Upper lobe of right lung (tissue), 1 donor: ENCODE measurements at regions not wholly inside any gene's neighbourhood (a gene's known extent, or its start where the extent isn't known, plus 50 kb on each side); places are given as distances from the start of the nearest gene placed in this dataset.

Source experiments
- ATAC-seq: fragments of 200-7000 bp; cut with Tn5 transposase; one replicate; pipeline ENCODE4 v1.9.1; 2020; ENCODE audit warnings: mild to moderate bottlenecking, moderate library complexity
- DNase-seq: peaks from one replicate; pipeline ENCODE4 v3.0.0-alpha.2; 2020
- H3K27ac ChIP-seq: fragments of 200-600 bp; one replicate; pipeline ENCODE4 v1.8.0; 2022
- H3K27me3 ChIP-seq: fragments of 200-600 bp; one replicate; pipeline ENCODE4 v1.8.0; 2022; ENCODE audit warnings: mild to moderate bottlenecking
- H3K36me3 ChIP-seq: fragments of 200-600 bp; one replicate; pipeline ENCODE4 v1.8.0; 2022
- H3K4me1 ChIP-seq: fragments of 200-600 bp; one replicate; pipeline ENCODE4 v1.8.0; 2022
- H3K4me3 ChIP-seq: fragments of 200-600 bp; one replicate; pipeline ENCODE4 v1.8.0; 2022; ENCODE audit warnings: mild to moderate bottlenecking
- H3K9me3 ChIP-seq: fragments of 200-600 bp; one replicate; pipeline ENCODE4 v1.8.0; 2022
- CTCF ChIP-seq: fragments of 200-600 bp; IDR thresholded peaks from one replicate; pipeline ENCODE4 v1.8.0; 2022; ENCODE audit warnings: antibody characterized with exemption
- intact Hi-C: fragments of 100-400 bp; cut with DNase I; formaldehyde crosslinking; loops from one replicate; pipeline ENCODE4 v1.11.0; 2022
- donor health status: DM: no; HTN: yes; CAD: no; lungs with severe emphysema.

GRCh38 chr9:81459591-81459990 lies 229.8 kb downstream of the TLE1 start:
- Histone ChIP-seq H3K36me3 (no peaks in the 10 kb centered on the region), H3K4me3 (no peak overlapping the region), H3K9me3 (no peaks in the 10 kb centered on the region), H3K27ac (no peak overlapping the region), H3K27me3 (no peaks in the 10 kb centered on the region), H3K4me1 (no peaks in the 10 kb centered on the region)
- TF ChIP-seq CTCF: no peak
- intact Hi-C loops: no loop called here
- DNase-seq (no peak), ATAC-seq (no peak)

- H3K27me3 ChIP-seq: no peaks in the 10 kb centered on the region
- H3K4me1 ChIP-seq: no peaks in the 10 kb centered on the region
- no peak overlapping the region for H3K27ac ChIP-seq
- intact Hi-C loops: no loop called here
- H3K9me3 ChIP-seq: no peaks in the 10 kb centered on the region
- H3K36me3 ChIP-seq: no peaks in the 10 kb centered on the region
- no peak for ATAC-seq
- no peak overlapping the region for H3K4me3 ChIP-seq
- no peak for DNase-seq
- TF ChIP-seq CTCF: no peak
Observed at GRCh38 chr9:81456431-81457006, 232.8 kb downstream of the TLE1 start.

- Histone ChIP-seq H3K27me3 (no peaks in the 10 kb centered on the region), H3K9me3 (no peaks in the 10 kb centered on the region), H3K27ac (no peak overlapping the region), H3K36me3 (no peaks in the 10 kb centered on the region), H3K4me3 (no peak overlapping the region), H3K4me1 (no peaks in the 10 kb centered on the region)
- TF ChIP-seq CTCF: no peak
- intact Hi-C loops: no loop called here
- no peak for DNase-seq
- ATAC-seq: no peak
Observed at GRCh38 chr9:81455462-81456219, 233.7 kb downstream of the TLE1 start.

DNA sequence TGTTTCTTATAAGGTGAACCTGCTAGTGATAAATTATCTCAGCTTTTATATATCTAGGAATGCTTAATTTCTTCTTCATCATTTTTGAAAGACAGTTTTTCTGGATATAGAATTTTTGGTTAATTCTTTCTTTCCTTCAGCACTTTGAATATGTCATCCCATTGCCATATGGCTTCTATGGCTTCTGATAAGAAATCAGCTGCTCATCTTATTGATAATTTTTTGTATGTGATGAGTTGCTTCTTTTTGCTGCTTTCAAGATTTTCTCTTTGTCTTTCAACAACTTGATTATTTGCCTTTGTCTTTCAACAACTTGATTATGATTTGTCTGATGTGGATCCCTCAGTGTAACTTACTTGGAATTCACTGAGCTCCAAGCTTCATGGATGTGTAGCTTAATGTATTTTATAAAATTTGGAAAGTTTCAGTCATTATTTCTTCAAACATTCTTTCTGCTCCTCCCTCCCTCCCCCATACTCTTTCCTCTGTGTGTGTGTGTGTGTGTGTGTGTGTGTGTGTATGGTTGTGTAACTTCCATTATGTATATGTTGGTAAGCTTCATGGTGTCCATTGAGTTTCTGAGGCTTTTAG lies 243.9 kb downstream of the TLE1 start:
- ATAC-seq (no peak), DNase-seq (no peak)
- Histone ChIP-seq H3K27me3 (no peaks in the 10 kb centered on the region), H3K9me3 (no peaks in the 10 kb centered on the region), H3K4me1 (no peaks in the 10 kb centered on the region), H3K36me3 (no peaks in the 10 kb centered on the region), H3K27ac (no peak overlapping the region), H3K4me3 (no peak overlapping the region)
- TF ChIP-seq CTCF: no peak
- intact Hi-C loops: no loop called here

DNA sequence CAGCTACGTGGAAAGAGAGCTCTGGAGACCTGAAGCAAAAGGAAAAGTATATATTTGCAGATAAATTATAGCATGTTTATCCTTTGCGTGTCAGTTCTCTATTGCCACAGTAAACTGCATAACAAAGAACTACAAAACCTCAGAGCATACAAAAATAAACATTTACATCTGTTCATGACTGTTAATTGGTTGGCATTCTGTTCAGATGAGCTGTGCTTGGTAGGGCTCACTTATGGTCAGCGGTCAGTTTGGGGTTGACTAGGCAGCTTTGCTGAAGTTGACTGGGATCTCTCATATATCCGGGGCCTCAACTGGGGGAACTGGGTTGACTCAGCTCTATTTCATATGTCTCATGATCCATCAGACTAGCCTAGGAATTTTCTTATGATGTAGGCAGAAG lies 257.7 kb downstream of the TLE1 start:
- DNase-seq: no peak
- H3K27ac ChIP-seq: no peak overlapping the region
- no peak for TF ChIP-seq CTCF

More for the DNA sequence above, 257.7 kb downstream of the TLE1 start:
- Histone ChIP-seq H3K4me3 (no peak overlapping the region), H3K36me3 (no peaks in the 10 kb centered on the region), H3K27me3 (no peaks in the 10 kb centered on the region), H3K9me3 (peaks cover 6% of the 10 kb centered on the region), H3K4me1 (no peaks in the 10 kb centered on the region)
- ATAC-seq: no peak
- intact Hi-C loops: no loop called here
